HG03095 (cell line): ENCODE measurements at regions not wholly inside any gene's neighbourhood (a gene's known extent, or its start where the extent isn't known, plus 50 kb on each side); places are given as distances from the start of the nearest gene placed in this dataset.

Experiments used
- ATAC-seq: cut with Tn5 transposase; IDR thresholded peaks from one replicate; pipeline ENCODE4 v1.9.1; 2021; ENCODE audit warnings: moderate library complexity; ENCODE audit not compliant: unreplicated experiment

GRCh38 chr7:46652317-46652716, 731.2 kb upstream of the IGFBP3 start:
- ATAC-seq, result no peak

- ATAC-seq, result no peak
These were observed 730.6 kb upstream of the IGFBP3 start for GRCh38 chr7:46651561-46652088.

- no peak for ATAC-seq
These were observed 730.0 kb upstream of the IGFBP3 start for GRCh38 chr7:46651070-46651469.

DNA sequence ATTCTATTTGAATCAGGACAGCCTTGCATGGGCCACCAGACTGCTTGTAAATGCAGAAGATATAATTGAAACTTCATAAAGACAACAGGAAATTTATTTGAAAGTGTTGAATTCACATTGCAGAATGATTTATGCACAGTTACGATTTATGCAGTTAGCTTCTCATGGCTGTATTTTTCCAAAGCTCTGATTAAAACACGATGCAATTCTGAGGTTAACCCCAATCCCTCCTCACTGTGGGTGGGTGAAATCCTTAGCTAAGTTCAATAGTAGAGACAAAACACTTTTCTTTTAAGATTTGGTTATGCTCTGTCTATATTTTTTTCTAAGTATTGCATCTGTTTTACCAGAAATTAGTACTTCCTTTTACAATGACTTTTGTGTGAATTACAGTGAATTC, 728.8 kb upstream of the IGFBP3 start:
- no peak for ATAC-seq

- ATAC-seq, result no peak
These were observed 717.0 kb upstream of the IGFBP3 start for GRCh38 chr7:46637793-46638735.

GRCh38 chr7:46636022-46636421, 715.0 kb upstream of the IGFBP3 start:
- no peak for ATAC-seq

DNA sequence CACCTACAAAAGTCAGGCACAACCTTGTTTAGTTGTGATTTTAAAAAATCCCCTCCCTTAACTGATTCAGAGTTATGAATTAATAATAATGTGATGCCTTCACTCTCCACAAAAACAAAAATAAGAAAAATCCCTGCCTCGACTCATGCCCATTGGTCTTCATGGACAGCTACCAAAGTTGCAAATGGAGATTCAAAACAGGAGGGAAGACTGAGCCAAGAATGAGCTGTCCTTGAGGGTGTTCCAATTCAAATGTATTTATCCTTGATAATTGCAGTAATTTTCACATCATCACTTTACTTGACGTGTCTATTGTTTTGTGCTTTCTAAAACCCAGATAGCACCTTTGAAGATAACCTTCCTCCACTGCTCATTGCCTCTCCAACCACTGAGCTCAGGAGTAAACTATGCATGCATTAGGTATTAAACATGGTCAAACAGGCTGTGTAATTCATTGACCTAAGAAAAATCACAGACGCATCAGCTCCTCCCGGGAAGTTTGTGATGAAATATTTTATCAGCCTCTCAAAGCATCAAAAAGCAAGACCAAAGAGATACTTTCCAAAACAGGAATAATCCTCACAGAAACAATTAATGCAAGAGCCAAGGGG, 712.7 kb upstream of the IGFBP3 start:
- no peak for ATAC-seq

DNA sequence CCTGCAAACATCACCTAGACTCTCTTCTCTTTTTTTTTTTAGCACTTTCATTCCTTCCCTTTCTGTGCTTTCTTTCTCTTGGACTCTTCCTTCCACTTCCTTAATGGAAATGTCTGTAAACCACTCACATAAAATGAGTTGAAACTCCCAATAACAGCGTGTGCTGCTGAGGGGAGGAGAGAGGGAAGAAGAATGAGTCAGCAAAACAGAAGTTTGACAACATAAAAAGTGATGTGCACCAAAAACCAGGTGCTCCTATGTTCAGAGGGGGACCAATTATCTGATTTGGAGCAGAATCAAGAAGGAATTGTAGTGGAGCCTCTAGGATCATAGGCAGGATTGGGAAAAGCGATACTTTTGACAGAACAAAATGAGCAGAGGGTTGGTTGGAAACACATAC, 712.1 kb upstream of the IGFBP3 start:
- no peak for ATAC-seq

GRCh38 chr7:46630031-46630430, 709.0 kb upstream of the IGFBP3 start:
- ATAC-seq, result no peak

GRCh38 chr7:46628389-46628788, 707.3 kb upstream of the IGFBP3 start:
- no peak for ATAC-seq

DNA sequence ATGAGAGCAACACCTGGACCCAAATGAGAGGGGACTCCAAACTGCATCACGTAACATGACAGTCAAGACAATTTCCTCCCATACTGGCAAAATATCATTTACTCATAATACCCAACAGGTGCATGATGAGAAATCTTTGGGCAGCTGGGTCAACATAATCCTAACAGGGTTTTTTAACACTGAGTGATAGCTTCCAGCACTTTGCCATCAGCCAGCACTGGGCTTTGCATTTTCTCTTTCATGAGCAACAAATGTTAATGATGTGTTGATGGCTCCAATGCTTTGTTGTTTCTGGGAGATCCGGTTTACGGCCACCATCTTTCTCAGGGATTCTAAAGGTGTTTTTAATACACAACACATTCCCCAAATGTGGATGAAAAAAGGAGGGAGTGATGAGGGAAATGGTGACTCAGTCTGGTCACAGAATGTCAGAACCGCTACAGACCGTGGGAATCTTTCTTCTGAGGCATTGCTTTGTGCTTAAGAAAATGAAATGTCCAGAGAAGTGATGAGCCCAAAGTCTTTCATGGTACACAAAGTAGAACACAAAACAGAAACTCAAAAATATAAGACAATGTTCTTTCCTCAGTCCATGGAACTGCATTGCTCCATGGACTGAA, 705.7 kb upstream of the IGFBP3 start:
- ATAC-seq, result no peak

DNA sequence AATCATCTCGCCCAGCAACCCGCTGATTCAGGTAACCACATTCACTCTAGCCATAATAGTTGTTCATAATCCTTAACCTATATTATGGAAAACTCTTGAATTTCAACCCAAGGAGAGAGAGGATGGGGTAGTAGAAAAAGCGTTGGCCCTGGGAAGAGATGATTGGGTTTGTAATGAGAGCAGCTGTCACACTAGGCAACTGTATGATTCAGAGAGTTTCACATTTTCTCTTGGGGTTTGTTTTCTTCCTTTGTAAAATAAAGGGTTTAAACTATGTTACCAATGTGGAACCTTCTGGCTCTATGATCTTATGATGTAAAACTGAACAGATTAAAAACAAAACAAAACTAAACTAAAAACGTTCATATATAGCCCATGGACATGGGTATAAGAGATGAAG, 705.2 kb upstream of the IGFBP3 start:
- ATAC-seq, result no peak

DNA sequence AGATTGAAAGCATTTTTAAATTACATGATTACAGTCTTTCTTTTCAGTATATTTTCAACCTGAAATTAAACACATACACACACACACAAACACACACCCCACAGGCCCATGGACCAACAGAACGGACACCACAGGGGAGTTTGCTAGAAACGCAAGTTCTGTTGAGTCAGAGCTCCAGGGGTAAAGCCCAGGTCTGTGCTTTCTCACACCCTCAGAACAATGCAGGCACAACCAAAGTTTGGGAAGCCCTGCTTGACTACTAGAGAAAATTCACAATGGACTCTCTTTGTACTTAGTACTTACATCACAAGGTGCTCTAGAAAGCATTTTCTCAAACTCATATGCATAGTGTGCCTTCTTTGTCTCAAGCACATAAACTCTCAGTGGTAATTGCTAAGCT, 704.0 kb upstream of the IGFBP3 start:
- no peak for ATAC-seq

- no peak for ATAC-seq
These were observed 701.2 kb upstream of the IGFBP3 start for GRCh38 chr7:46622251-46622650.

DNA sequence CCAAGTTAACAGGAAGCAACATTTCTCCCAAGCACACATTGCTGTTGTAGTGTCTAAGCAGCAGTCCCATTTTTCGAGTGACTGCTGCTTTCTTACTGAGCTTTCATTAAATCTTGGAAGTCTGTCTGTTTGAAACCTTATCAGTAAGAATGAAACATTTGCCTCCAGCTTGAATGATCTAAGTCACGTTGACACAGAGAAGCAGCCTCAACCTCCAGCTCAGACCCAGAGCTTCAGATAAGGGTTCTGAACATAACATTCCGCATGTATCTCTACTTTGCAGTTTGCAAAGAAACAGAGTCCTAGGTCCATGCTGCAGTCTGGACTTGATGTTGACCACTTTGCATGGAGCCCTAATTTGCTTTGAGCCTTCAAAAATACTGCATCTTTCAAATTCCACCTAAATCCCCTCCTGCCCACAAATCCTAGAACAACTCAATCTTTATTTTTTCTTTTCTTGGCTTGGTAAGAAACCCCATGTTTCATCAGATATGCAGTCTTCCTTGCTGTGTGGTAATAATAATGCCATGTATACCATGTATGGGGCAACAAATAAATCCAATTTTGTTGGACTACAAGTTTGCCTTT, 698.7 kb upstream of the IGFBP3 start:
- ATAC-seq, result no peak

- no peak for ATAC-seq
These were observed 695.6 kb upstream of the IGFBP3 start for GRCh38 chr7:46616636-46617035.

DNA sequence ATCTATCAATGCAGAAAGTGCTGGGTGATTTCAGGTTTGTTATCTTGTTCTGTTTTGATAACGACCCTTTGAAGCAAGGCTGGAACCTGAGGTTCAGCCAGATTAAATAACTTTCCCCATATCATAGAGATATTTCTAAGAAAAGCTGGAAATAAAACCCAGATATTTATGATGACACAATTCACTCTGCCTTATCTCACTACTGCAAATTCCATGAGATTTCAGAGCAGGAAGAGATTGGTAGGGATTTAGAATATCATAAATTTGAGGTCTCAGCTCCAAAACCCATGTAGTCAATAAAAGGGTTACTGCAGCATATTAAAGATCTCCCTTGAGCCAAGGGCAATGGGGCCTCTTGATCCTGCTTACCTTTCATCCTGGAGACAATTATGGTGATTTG, 692.5 kb upstream of the IGFBP3 start:
- no peak for ATAC-seq

DNA sequence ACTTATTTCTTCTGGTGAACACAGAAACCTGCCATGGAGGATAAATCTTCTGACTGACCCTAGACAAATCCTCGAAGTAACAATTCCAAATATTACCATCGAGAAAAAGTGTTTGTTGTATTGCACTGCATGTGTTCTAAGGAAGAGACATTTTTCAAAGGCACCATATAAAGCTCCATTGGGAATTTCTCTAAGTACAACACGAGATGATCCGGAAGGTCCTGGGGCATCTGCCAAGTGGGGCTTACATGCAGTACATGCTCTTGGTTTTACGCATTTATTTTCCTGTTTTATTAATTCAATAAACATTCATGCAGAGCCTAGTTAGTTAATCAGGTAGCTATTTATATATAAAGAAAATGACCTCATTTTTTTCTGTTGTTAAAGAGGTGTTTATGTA, 692.0 kb upstream of the IGFBP3 start:
- ATAC-seq, result no peak

GRCh38 chr7:46611508-46611907, 690.4 kb upstream of the IGFBP3 start:
- no peak for ATAC-seq

DNA sequence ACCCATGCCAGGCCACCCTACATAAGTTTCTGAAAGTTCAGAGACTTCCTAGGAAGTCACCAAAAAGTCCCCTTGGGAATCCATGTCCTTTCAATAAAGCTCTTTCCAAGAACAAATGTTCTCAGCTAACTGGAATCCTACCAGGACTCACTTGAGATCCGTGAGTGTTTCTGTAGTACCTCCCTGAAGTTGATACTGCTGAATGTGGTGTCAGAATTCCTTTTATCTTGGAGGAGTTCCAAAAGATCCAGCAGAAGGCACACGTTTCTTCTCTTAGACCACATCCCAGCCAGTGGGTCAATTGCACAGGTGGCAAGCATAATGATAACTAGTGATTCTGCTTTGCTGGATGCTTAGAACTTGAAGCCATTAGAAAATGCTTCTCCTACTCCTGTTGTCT, 689.7 kb upstream of the IGFBP3 start:
- no peak for ATAC-seq

GRCh38 chr7:46607176-46607575, 686.1 kb upstream of the IGFBP3 start:
- no peak for ATAC-seq
